Type B pancreatic cell (in vitro differentiated cells): ENCODE measurements at regions not wholly inside any gene's neighbourhood (a gene's known extent, or its start where the extent isn't known, plus 50 kb on each side); places are given as distances from the start of the nearest gene placed in this dataset.

ENCODE experiments used
- DNase-seq: peaks from one replicate; pipeline ENCODE4 v3.0.0; 2021; ENCODE audit warnings: mixed read lengths; ENCODE audit not compliant: unreplicated experiment; ENCODE audit errors: extremely low spot score
- H3K27ac Mint-ChIP-seq: 2 replicates; pipeline ENCODE4 v1.8.0; 2021; ENCODE audit warnings: mild to moderate bottlenecking, mixed read lengths
- H3K27me3 Mint-ChIP-seq: 2 replicates; pipeline ENCODE4 v1.8.0; 2021; ENCODE audit warnings: mixed read lengths
- H3K36me3 Mint-ChIP-seq: 2 replicates; pipeline ENCODE4 v1.8.0; 2021; ENCODE audit warnings: mixed read lengths
- H3K4me1 Mint-ChIP-seq: one replicate; pipeline ENCODE4 v1.8.0; 2021; ENCODE audit warnings: mixed read lengths; ENCODE audit not compliant: unreplicated experiment
- H3K4me3 Mint-ChIP-seq: 2 replicates; pipeline ENCODE4 v1.8.0; 2021; ENCODE audit warnings: mild to moderate bottlenecking, mixed read lengths
- H3K9me3 Mint-ChIP-seq: 2 replicates; pipeline ENCODE4 v1.8.0; 2021; ENCODE audit warnings: mixed read lengths
- TF ChIP-seq, protein P1 (sequence below): fragments of 200-600 bp; sonication (generic); conservative IDR thresholded peaks from 2 replicates; pipeline ENCODE4 v1.5.0; 2021; ENCODE audit warnings: antibody characterized with exemption, mild to moderate bottlenecking

DNA sequence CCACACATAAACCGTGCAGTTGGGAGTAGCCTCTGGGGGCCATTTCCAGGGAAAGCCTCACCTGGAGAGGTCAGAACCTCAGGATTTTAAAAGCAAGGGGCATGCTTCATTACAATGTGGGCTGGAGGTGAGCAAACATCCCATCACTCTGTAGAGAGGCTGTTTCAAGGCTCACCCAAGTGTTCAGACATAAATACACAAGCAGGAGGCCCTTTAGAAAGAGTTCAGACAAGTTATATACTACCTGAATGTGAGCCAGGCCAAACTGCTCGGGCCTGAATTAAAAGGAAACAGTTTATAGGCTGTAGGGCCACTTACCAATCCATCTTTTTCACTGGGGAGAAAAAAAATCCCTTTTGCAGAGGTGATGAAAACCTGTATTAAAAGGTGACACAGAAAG, 540.0 kb upstream of the ZEB2 start:
- H3K9me3 Mint-ChIP-seq, result peaks cover 4% of the 10 kb centered on the region
- TF ChIP-seq, protein P1, sequence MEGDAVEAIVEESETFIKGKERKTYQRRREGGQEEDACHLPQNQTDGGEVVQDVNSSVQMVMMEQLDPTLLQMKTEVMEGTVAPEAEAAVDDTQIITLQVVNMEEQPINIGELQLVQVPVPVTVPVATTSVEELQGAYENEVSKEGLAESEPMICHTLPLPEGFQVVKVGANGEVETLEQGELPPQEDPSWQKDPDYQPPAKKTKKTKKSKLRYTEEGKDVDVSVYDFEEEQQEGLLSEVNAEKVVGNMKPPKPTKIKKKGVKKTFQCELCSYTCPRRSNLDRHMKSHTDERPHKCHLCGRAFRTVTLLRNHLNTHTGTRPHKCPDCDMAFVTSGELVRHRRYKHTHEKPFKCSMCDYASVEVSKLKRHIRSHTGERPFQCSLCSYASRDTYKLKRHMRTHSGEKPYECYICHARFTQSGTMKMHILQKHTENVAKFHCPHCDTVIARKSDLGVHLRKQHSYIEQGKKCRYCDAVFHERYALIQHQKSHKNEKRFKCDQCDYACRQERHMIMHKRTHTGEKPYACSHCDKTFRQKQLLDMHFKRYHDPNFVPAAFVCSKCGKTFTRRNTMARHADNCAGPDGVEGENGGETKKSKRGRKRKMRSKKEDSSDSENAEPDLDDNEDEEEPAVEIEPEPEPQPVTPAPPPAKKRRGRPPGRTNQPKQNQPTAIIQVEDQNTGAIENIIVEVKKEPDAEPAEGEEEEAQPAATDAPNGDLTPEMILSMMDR, result no peak
- no peak for DNase-seq
- no peak overlapping the region for H3K27ac Mint-ChIP-seq
- H3K4me1 Mint-ChIP-seq, result no peaks in the 10 kb centered on the region
- peaks cover 2% of the 10 kb centered on the region for H3K27me3 Mint-ChIP-seq
- H3K36me3 Mint-ChIP-seq, result no peaks in the 10 kb centered on the region
- no peak overlapping the region for H3K4me3 Mint-ChIP-seq

DNA sequence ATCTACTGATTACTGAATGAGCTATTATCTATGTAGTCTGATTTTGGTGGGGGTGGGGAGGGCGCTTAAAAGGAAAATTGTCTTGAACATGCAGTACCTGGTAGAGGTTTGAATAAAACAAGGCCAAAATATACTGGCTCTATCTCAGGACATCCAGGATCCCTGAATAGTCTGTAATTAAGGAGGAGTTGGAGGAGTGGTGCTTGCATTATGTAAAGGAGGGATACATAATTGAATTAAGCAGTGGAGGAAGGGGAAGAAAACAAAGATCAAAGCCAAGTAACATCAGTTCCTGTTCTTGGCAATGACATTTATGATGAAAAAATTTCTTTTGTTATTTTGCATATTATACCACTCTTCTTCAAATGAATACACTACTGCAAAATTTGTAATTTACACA, 539.4 kb upstream of the ZEB2 start:
- H3K9me3 Mint-ChIP-seq, result peaks cover 4% of the 10 kb centered on the region
- no peaks in the 10 kb centered on the region for H3K4me1 Mint-ChIP-seq
- no peak overlapping the region for H3K27ac Mint-ChIP-seq
- H3K36me3 Mint-ChIP-seq, result no peaks in the 10 kb centered on the region
- no peak overlapping the region for H3K4me3 Mint-ChIP-seq
- peaks cover 2% of the 10 kb centered on the region for H3K27me3 Mint-ChIP-seq
- TF ChIP-seq, protein P1, result no peak
- DNase-seq, result no peak

DNA sequence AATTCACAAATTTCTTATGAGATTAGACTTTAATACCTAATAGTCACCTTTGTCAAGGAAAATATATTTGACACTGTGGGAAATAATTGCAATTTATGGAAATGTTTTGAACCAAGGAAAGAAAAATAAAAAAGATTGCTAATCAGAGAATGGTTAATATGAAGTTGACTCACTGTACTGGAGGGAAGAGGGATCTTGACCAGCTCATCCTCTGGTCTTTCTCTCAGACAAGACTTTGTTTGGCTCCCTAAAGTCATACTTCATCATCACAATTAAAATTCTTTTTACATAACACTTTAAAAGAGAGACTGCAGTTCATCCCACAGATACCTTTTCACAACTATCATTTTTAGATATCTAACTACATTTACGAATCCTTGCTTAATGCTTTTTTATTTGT, 538.5 kb upstream of the ZEB2 start:
- TF ChIP-seq, protein P1, result no peak
- Mint-ChIP-seq H3K27me3 (peaks cover 6% of the 10 kb centered on the region), H3K4me1 (no peaks in the 10 kb centered on the region), H3K36me3 (no peaks in the 10 kb centered on the region), H3K4me3 (no peak overlapping the region), H3K9me3 (peaks cover 2% of the 10 kb centered on the region), H3K27ac (no peak overlapping the region)
- no peak for DNase-seq

DNA sequence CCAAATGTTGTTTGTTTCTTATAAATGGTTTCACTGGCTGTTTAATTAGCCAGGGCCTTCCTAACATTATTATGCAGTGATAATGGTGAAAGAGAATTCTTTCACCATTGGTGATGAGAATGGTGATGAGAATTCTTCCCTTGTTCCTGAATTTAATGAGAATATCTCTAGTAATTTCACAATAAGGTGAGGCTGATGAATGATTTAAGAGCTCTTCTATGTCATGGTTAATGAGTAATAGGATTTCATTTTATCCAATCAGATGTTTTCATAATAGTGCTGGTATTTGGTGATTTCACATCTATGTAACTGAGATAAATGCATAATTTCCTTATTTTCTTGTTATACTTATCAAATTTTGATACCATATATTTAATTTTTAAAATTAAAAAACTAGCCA, 535.7 kb upstream of the ZEB2 start:
- H3K27ac Mint-ChIP-seq, result no peak overlapping the region
- peaks cover 4% of the 10 kb centered on the region for H3K27me3 Mint-ChIP-seq
- H3K4me3 Mint-ChIP-seq, result no peak overlapping the region
- no peaks in the 10 kb centered on the region for H3K9me3 Mint-ChIP-seq
- H3K36me3 Mint-ChIP-seq, result no peaks in the 10 kb centered on the region
- no peak for DNase-seq
- no peaks in the 10 kb centered on the region for H3K4me1 Mint-ChIP-seq
- TF ChIP-seq, protein P1, result no peak

DNA sequence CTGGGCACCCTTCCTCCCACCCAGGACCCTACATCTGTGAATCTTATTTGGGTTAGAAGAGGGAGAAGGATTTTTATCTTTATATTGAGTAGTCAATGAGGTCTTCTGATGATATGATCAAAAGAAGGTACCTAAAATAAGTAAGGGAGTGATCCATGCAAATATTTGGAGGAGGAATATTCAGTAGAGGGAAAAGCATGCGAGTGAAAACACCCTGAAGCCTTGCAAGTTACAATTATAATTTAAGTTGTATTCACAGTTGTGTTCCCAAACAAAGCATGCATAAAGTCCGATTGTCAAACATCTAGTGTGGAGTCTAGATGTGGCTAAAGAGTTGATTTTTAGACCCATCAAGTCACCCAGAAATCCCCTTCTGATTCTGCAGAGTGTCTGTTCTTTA, 530.2 kb upstream of the ZEB2 start:
- TF ChIP-seq, protein P1, result no peak
- Mint-ChIP-seq H3K27me3 (peaks cover 4% of the 10 kb centered on the region), H3K4me3 (no peak overlapping the region)

DNA sequence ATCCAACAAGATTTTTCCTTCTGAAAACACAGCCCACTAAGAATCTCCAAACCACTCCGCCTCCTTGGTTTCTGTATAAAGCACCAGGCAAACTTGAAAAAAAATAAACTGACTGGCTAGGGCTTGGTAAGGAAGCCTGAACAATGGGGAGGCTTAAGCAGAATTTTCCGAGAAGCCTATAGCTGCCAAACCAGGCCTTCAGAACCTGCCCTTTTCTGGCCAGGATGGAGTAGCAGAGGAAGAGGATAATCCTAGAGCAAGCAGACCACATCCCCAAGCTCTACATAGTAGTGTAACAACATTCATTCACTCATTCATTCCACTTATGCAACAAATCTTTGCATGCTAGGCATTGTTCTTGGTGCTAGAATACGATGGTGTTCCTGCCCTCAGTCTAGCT, 529.6 kb upstream of the ZEB2 start:
- Mint-ChIP-seq H3K36me3 (no peaks in the 10 kb centered on the region), H3K27ac (no peak overlapping the region), H3K4me1 (no peaks in the 10 kb centered on the region), H3K27me3 (peaks cover 4% of the 10 kb centered on the region), H3K9me3 (no peaks in the 10 kb centered on the region), H3K4me3 (no peak overlapping the region)
- TF ChIP-seq, protein P1, result no peak
- DNase-seq, result no peak

More for the DNA sequence above, 530.2 kb upstream of the ZEB2 start:
- DNase-seq, result no peak
- no peak overlapping the region for H3K27ac Mint-ChIP-seq
- no peaks in the 10 kb centered on the region for H3K36me3 Mint-ChIP-seq
- H3K4me1 Mint-ChIP-seq, result no peaks in the 10 kb centered on the region
- H3K9me3 Mint-ChIP-seq, result no peaks in the 10 kb centered on the region
